Prostate gland (tissue), 2 donors: ENCODE measurements at regions not wholly inside any gene's neighbourhood (a gene's known extent, or its start where the extent isn't known, plus 50 kb on each side); places are given as distances from the start of the nearest gene placed in this dataset.
"Not testable (repeated sequence)": the region's sequence is repeated elsewhere in the genome, so short reads cannot be mapped to it uniquely, and the experiment has no call there.

ENCODE experiments used
- DNase-seq: peaks from one replicate; pipeline ENCODE4 v3.0.0-alpha.2; 2019; ENCODE audit warnings: low spot score
- H3K27ac ChIP-seq, 2 donors: fragments of 200-600 bp; sonication (generic); 2 replicates each; pipeline ENCODE4 v1.5.1; 2017 to 2019
- H3K27me3 ChIP-seq: fragments of 200-600 bp; sonication (generic); replicated peaks from 2 replicates; pipeline ENCODE4 v1.5.1; 2019; ENCODE audit not compliant: insufficient read depth
- H3K36me3 ChIP-seq, 2 donors: fragments of 200-600 bp; sonication (generic); 1 replicate in 1 of 2; 2 replicates in 1 of 2; pipeline versions ENCODE4 v1.5.1 to v1.8.1; 2017 to 2019
- H3K4me1 ChIP-seq: fragments of 200-600 bp; sonication (generic); replicated peaks from 2 replicates; pipeline ENCODE4 v1.5.1; 2019
- H3K4me3 ChIP-seq, 2 donors: fragments of 200-600 bp; sonication (generic); 2 replicates each; pipeline ENCODE4 v1.5.1; 2017 to 2019
- H3K9me3 ChIP-seq: fragments of 200-600 bp; sonication (generic); 2 replicates; pipeline ENCODE4 v1.5.1; 2017
- POLR2A ChIP-seq: fragments of 450-650 bp; IDR thresholded peaks from one replicate; pipeline ENCODE4 v1.6.1; 2016; ENCODE audit warnings: antibody characterized with exemption, mild to moderate bottlenecking
- POLR2AphosphoS5 ChIP-seq: sonication (generic); formaldehyde crosslinking; IDR thresholded peaks from one replicate; pipeline ENCODE4 v1.6.1; 2017; ENCODE audit warnings: antibody characterized with exemption
- WGBS: methylation state at CpG from one replicate; pipeline ENCODE4 v1.1.5; 2018; 5-methylcytosine and 5-hydroxymethylcytosine counted together
- intact Hi-C: fragments of 100-400 bp; cut with DNase I; formaldehyde crosslinking; loops from one replicate; pipeline ENCODE4 v1.14.2; 2022
- TF ChIP-seq, protein P1 (sequence below), 4 experiments: fragments of 200-600 bp in 2 of 4; fragments of 450-650 bp in 2 of 4; sonication (generic) in 2 of 4; IDR thresholded peaks; 1 replicate in 3 of 4; 2 replicates in 1 of 4; pipeline ENCODE4 v1.5.1; 2016 to 2019; ENCODE audit warnings: antibody characterized with exemption in 4 of 4, mild to moderate bottlenecking in 2 of 4, moderate library complexity in 2 of 4

DNA sequence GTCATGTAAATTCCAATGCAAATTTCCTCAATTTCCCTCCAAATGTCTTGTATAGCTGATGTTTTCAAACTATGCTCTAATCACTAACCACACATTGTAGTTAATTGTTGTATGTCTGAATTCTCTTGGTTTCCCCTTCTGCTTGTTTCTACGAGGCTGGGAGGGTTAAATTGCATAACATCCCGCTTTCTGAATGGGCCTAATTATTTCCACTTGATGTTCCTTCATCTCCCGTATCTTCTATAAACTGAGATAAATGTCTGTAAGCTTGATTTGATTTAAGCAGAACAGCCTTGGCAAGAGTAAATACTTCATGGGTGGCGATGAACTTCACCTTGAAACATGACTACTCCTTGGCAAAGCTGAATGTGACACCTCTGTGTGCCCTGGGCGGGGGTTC lies 72.2 kb downstream of the SERINC2 start:
- intact Hi-C loops: no loop called here
- no peak overlapping the region for H3K27ac ChIP-seq
- no peak for TF ChIP-seq POLR2A
- TF ChIP-seq, protein P1, sequence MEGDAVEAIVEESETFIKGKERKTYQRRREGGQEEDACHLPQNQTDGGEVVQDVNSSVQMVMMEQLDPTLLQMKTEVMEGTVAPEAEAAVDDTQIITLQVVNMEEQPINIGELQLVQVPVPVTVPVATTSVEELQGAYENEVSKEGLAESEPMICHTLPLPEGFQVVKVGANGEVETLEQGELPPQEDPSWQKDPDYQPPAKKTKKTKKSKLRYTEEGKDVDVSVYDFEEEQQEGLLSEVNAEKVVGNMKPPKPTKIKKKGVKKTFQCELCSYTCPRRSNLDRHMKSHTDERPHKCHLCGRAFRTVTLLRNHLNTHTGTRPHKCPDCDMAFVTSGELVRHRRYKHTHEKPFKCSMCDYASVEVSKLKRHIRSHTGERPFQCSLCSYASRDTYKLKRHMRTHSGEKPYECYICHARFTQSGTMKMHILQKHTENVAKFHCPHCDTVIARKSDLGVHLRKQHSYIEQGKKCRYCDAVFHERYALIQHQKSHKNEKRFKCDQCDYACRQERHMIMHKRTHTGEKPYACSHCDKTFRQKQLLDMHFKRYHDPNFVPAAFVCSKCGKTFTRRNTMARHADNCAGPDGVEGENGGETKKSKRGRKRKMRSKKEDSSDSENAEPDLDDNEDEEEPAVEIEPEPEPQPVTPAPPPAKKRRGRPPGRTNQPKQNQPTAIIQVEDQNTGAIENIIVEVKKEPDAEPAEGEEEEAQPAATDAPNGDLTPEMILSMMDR (IDR thresholded peaks at IDR 0.05): no peak

DNA sequence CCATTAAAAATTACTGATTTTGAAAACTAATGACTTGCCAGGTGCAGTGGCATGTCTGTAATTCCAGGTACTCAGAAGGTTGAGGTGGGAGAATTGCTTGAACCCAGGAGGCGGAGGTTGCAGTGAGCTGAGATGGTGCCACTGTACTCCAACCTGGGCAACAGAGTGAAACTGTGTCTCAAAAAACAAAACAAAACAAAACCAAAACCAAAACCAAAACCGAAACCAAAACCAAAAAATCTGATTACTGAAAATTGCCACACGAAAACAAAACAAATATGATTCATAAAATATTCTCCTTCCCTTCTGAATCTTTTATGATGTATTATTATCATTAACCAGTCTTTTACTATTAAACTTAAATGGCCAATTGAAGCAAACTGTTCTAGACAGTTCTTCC lies 74.1 kb downstream of the SERINC2 start:
- Histone ChIP-seq H3K9me3 (no peaks in the 10 kb centered on the region), H3K36me3 (no peaks in the 10 kb centered on the region), H3K4me3 (no peak overlapping the region), H3K27ac (no peak overlapping the region), H3K27me3 (no peaks in the 10 kb centered on the region), H3K4me1 (no peaks in the 10 kb centered on the region)
- intact Hi-C loops: no loop called here
- WGBS: 88% methylated on average over 3 of the region's 3 CpGs
- no peak for TF ChIP-seq POLR2A
- TF ChIP-seq, protein P1 (IDR thresholded peaks at IDR 0.05): no peak
- no peak for TF ChIP-seq POLR2AphosphoS5
- no peak for DNase-seq

More for the DNA sequence above, 72.2 kb downstream of the SERINC2 start:
- 39% methylated on average over 5 of the region's 5 CpGs for WGBS
- no peaks in the 10 kb centered on the region for H3K4me1 ChIP-seq
- H3K36me3 ChIP-seq: no peaks in the 10 kb centered on the region
- H3K9me3 ChIP-seq: no peaks in the 10 kb centered on the region
- no peaks in the 10 kb centered on the region for H3K27me3 ChIP-seq
- DNase-seq: no peak
- H3K4me3 ChIP-seq: no peak overlapping the region

DNA sequence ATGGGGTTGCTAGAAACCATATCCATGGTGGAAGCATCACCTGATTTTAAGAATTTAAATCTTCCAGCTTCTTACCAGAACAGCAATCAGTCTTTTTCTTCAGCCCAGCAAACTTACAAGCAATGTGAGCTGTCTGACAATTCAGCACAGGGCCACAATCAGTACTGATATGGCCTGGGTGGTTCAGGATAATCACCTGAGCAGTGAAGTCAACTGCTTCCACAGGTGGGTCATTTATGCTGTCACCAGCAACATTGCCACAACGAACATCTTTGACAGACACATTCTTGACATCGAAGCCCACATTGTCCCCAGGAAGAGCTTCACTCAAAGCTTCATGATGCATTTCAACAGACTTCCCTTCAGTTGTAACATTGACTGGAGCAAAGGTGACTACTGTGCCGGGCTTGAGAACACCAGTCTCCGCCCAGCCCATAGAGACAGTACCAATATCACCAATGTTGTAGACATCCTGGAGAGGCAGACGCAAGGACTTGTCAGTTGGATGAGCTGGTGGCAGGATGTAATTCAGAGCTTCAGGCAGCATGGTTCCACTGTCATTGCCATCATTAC lies 74.8 kb downstream of the SERINC2 start:
- Histone ChIP-seq H3K9me3 (no peaks in the 10 kb centered on the region), H3K27me3 (no peaks in the 10 kb centered on the region), H3K36me3 (no peaks in the 10 kb centered on the region), H3K27ac (no peak overlapping the region), H3K4me1 (no peaks in the 10 kb centered on the region), H3K4me3 (no peak overlapping the region)
- intact Hi-C loops: no loop called here
- DNase-seq: no peak
- TF ChIP-seq, protein P1 (IDR thresholded peaks at IDR 0.05): no peak
- TF ChIP-seq POLR2AphosphoS5 (no peak), POLR2A (no peak)
- WGBS: 87% methylated on average over 5 of the region's 5 CpGs

DNA sequence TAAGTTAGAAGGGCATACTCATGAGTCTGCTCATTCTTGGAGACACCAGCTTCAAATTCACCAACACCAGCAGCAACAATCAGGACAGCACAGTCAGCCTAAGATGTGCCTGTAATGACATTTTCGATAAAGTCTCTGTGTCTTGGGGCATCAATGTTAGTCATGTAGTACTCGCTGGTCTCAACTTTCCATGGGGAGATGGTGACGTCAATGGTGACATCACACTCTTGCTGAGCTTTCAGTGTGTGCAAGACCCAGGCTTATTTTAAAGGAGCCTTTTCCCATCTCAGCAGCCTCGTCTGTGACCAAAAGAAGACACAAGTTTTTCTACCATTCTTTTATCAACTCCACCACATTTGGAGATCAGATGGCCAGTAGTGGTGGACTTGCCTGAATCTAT lies 75.5 kb downstream of the SERINC2 start:
- DNase-seq: no peak
- H3K27me3 ChIP-seq: no peaks in the 10 kb centered on the region
- intact Hi-C loops: no loop called here
- H3K9me3 ChIP-seq: no peaks in the 10 kb centered on the region
- H3K27ac ChIP-seq: no peak overlapping the region
- H3K36me3 ChIP-seq: no peaks in the 10 kb centered on the region
- TF ChIP-seq POLR2A (no peak), POLR2AphosphoS5 (no peak)
- TF ChIP-seq, protein P1 (IDR thresholded peaks at IDR 0.05): no peak
- H3K4me3 ChIP-seq: no peak overlapping the region
- H3K4me1 ChIP-seq: no peaks in the 10 kb centered on the region
- 97% methylated on average over 4 of the region's 4 CpGs for WGBS

DNA sequence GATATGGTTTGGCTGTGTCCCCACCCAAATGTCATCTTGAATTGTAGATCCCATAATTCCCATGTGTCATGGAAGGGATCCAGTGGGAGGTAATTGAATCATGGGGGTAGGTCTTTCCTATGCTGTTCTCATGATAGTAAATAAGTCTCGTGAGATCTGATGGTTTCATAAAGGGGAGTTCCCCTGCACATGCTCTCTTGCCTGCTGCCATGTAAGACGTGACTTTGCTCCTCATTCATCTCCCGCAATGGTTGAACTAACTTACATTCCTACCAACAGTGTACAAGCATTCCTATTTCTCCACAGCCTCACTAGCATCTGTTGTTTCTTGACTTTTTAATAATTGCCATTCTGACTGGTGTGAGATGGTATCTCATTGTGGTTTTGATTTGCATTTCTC lies 76.6 kb downstream of the SERINC2 start:
- H3K27ac ChIP-seq, intact Hi-C loops, H3K9me3 ChIP-seq, H3K4me3 ChIP-seq, H3K27me3 ChIP-seq, H3K36me3 ChIP-seq, H3K4me1 ChIP-seq, DNase-seq: not testable (repeated sequence)
- 92% methylated on average over 3 of the region's 3 CpGs for WGBS

DNA sequence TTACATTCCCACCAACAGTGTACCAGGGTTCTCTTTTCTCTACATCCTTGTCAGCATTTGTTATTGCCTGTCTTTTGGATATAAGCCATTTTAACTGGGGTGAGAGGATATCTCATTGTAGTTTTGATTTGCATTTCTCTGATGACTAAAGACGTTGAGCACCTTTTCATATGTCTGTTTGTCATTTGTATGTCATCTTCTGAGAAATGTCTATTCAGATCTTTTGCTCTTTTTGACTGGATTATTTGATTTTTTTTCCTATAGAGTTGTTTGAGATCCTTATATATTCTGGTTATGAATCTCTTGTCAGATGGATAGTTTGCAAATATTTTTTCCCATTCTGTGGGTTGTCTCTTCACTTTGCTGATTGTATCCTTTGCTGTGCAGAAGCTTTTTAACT lies 77.6 kb downstream of the SERINC2 start:
- intact Hi-C loops, DNase-seq, H3K9me3 ChIP-seq, H3K27me3 ChIP-seq, H3K36me3 ChIP-seq, H3K4me1 ChIP-seq, H3K27ac ChIP-seq, H3K4me3 ChIP-seq: not testable (repeated sequence)
- 57% methylated on average over 1 of the region's 1 CpG for WGBS

DNA sequence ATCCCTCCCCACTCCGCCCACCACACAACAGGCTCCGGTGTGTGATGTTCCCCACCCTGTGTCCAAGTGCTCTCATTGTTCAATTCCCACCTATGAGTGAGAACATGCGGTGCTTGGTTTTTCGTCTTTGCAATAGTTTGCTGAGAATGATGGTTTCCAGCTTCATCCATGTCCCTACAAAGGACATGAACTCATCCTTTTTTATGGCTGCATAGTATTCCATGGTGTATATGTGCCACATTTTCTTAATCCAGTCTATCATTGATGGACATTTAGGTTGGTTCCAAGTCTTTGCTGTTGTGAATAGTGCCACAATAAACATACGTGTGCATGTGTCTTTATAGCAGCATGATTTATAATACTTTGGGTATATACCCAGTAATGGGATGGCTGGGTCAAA lies 81.0 kb upstream of the TINAGL1 start:
- H3K36me3 ChIP-seq, DNase-seq, H3K27ac ChIP-seq, H3K9me3 ChIP-seq, H3K4me1 ChIP-seq, H3K4me3 ChIP-seq, H3K27me3 ChIP-seq, intact Hi-C loops: not testable (repeated sequence)
- 97% methylated on average over 5 of the region's 5 CpGs for WGBS

DNA sequence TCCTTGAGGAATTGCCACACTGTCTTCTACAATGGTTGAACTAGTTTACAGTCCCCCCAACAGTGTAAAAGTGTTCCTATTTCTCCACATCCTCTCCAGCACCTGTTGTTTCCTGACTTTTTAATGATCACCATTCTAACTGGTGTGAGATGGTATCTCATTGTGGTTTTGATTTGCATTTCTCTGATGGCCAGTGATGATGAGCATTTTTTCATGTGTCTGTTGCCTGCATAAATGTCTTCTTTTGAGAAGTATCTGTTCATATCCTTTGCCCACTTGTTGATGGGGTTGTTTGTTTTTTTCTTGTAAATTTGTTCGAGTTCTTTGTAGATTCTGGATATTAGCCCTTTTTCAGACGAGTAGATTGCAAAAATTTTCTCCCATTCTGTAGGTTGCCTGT lies 80.5 kb upstream of the TINAGL1 start:
- intact Hi-C loops, H3K36me3 ChIP-seq, H3K27me3 ChIP-seq, H3K27ac ChIP-seq, H3K9me3 ChIP-seq, H3K4me3 ChIP-seq, H3K4me1 ChIP-seq, DNase-seq: not testable (repeated sequence)
- 93% methylated on average over 2 of the region's 2 CpGs for whole genome bisulfite sequencing
